K562 (cell line): ENCODE measurements at regions not wholly inside any gene's neighbourhood (a gene's known extent, or its start where the extent isn't known, plus 50 kb on each side); places are given as distances from the start of the nearest gene placed in this dataset.

ENCODE experiments used
- ATAC-seq: fragments of 200-7000 bp; cut with Tn5 transposase; 3 replicates; pipeline ENCODE4 v1.9.1; 2020; ENCODE audit warnings: moderate library complexity
- BruUV-seq: library from RNA; stranded (reverse); fragments of 400-500 nt; replicated peaks from 2 replicates; lab custom pipeline; 2021; lab: Mats Ljungman, UMichigan
- CTCF ChIA-PET: fragments of 300-600 bp; formaldehyde crosslinking; extraction: SDS; loops from one replicate; lab custom pipeline; 2021; ENCODE audit warnings: low intra/inter-chr PET ratio; lab: Yijun Ruan, JAX
- POLR2A ChIA-PET: fragments of 300-600, 350-650 bp; sonication (Branson Sonifier 250); formaldehyde crosslinking; extraction: SDS; loops from one replicate; lab custom pipeline; 2021; ENCODE audit warnings: antibody characterized with exemption, inconsistent platforms; lab: Yijun Ruan, JAX
- DNase-seq, 4 experiments: peaks; one replicate each; pipeline versions ENCODE4 v3.0.0 to v3.0.0-alpha.2; 2011 to 2018; ENCODE audit warnings: low spot score in 3 of 4, mixed read lengths in 3 of 4; ENCODE audit errors: extremely low read depth in 1 of 4
- FAIRE-seq: peaks from 2 replicates; lab custom pipeline; 2011; peaks lifted over from hg19 to GRCh38; lab: Jason Lieb, UNC
- H2AFZ ChIP-seq: 2 replicates; pipeline ENCODE4 v1.6.0; 2011; ENCODE audit warnings: low read depth, low read length, control low read depth, inconsistent platforms
- H3K27ac ChIP-seq: fragments of 200-600 bp; 3 replicates; pipeline ENCODE4 v1.8.0; 2011; ENCODE audit warnings: low read depth, mild to moderate bottlenecking, control low read depth, inconsistent platforms, low read length, moderate library complexity, mixed read lengths; ENCODE audit errors: extremely low read depth
- H3K27me3 ChIP-seq, 2 experiments: fragments of 300-600 bp in 1 of 2; 2 replicates in 1 of 2; 3 replicates in 1 of 2; pipeline versions ENCODE4 v1.6.0 to v1.8.0; 2011; ENCODE audit warnings: inconsistent platforms in 2 of 2, low read length in 2 of 2, mild to moderate bottlenecking in 1 of 2, mixed read lengths in 1 of 2, moderate library complexity in 1 of 2; ENCODE audit not compliant: control insufficient read depth in 2 of 2, insufficient read depth in 2 of 2
- H3K36me3 ChIP-seq: fragments of 300-600 bp; 3 replicates; pipeline ENCODE4 v1.8.0; 2011; ENCODE audit warnings: mild to moderate bottlenecking, low read length, inconsistent platforms; ENCODE audit not compliant: control insufficient read depth, insufficient read depth
- H3K4me1 ChIP-seq, 2 experiments: fragments of 200-600 bp in 1 of 2; replicated peaks in 1 of 2; 2 replicates in 1 of 2; 3 replicates in 1 of 2; pipeline versions ENCODE4 v1.5.1 to v1.8.0; 2011; ENCODE audit warnings: inconsistent platforms in 2 of 2, low read length in 2 of 2, mild to moderate bottlenecking in 1 of 2, mixed read lengths in 1 of 2, moderate library complexity in 1 of 2; ENCODE audit not compliant: control insufficient read depth in 2 of 2, insufficient read depth in 2 of 2
- H3K4me2 ChIP-seq: 2 replicates; pipeline ENCODE4 v1.6.1; 2011; ENCODE audit warnings: low read length, control low read depth, inconsistent platforms, mixed read lengths; ENCODE audit not compliant: insufficient read depth
- H3K4me3 ChIP-seq: fragments of 200-600 bp; sonication (generic), shearing (Covaris generic); 2 replicates; pipeline ENCODE4 v1.5.1; 2016; ENCODE audit warnings: control low read depth, inconsistent platforms
- H3K79me2 ChIP-seq: fragments of 200-600 bp; 3 replicates; pipeline ENCODE4 v1.8.0; 2011; ENCODE audit warnings: low read length, inconsistent platforms; ENCODE audit not compliant: control insufficient read depth, insufficient read depth
- H3K9ac ChIP-seq, 2 experiments: 2 replicates each; pipeline versions ENCODE4 v1.6.0 to v1.6.1; 2011; ENCODE audit warnings: low read depth in 2 of 2, low read length in 2 of 2, control low read depth in 1 of 2, inconsistent platforms in 1 of 2, mild to moderate bottlenecking in 1 of 2, mixed read lengths in 1 of 2; ENCODE audit not compliant: insufficient read depth in 1 of 2
- H3K9me1 ChIP-seq: one replicate; pipeline ENCODE4 v1.6.0; 2011; ENCODE audit warnings: inconsistent platforms, mild to moderate bottlenecking, low read length, moderate library complexity; ENCODE audit not compliant: control insufficient read depth, insufficient read depth
- H3K9me3 ChIP-seq: replicated peaks from 2 replicates; pipeline ENCODE4 v1.5.1; 2011; ENCODE audit warnings: low read depth, low read length, inconsistent platforms; ENCODE audit not compliant: control insufficient read depth, insufficient read depth
- H4K20me1 ChIP-seq: replicated peaks from 2 replicates; pipeline ENCODE4 v1.6.1; 2011; ENCODE audit warnings: low read length, inconsistent platforms, mixed read lengths; ENCODE audit not compliant: control insufficient read depth, insufficient read depth
- DLX4 ChIP-seq: fragments of 250-450 bp; sonication (Bioruptor Pico); IDR thresholded peaks from 2 replicates; pipeline ENCODE4 v1.6.1; 2021; ENCODE audit warnings: mild to moderate bottlenecking
- ILF3 ChIP-seq: fragments of 450-650 bp; IDR thresholded peaks from 2 replicates; pipeline ENCODE4 v1.6.1; 2018; ENCODE audit warnings: antibody characterized with exemption, mild to moderate bottlenecking, moderate library complexity, borderline replicate concordance
- KDM2B ChIP-seq: fragments of 250-450 bp; sonication (Bioruptor Pico); IDR thresholded peaks from 2 replicates; pipeline ENCODE4 v1.8.0; 2021; ENCODE audit warnings: mild to moderate bottlenecking, moderate library complexity
- KDM4B ChIP-seq, 2 experiments: fragments of 450-650 bp in 1 of 2; sonication (generic) in 1 of 2; IDR thresholded peaks; 2 replicates each; pipeline ENCODE4 v1.6.1; 2016 to 2017; ENCODE audit warnings: borderline replicate concordance in 2 of 2, antibody characterized with exemption in 1 of 2, low read depth in 1 of 2, mild to moderate bottlenecking in 1 of 2
- NR2C1 ChIP-seq, 2 experiments: fragments of 450-650 bp; IDR thresholded peaks; 2 replicates each; pipeline ENCODE4 v1.6.1; 2017; ENCODE audit warnings: mild to moderate bottlenecking in 2 of 2, antibody characterized with exemption in 1 of 2, inconsistent platforms in 1 of 2, missing compliant biosample characterization in 1 of 2, missing genetic modification characterization in 1 of 2
- PTTG1 ChIP-seq: fragments of 450-650 bp; IDR thresholded peaks from 2 replicates; pipeline ENCODE4 v1.6.1; 2016; ENCODE audit warnings: low read depth, mild to moderate bottlenecking, missing genetic modification characterization, missing compliant biosample characterization
- RBM17 ChIP-seq: fragments of 200-400 bp; formaldehyde crosslinking; IDR thresholded peaks from 2 replicates; pipeline ENCODE4 v1.6.1; 2017; ENCODE audit warnings: low read depth, mild to moderate bottlenecking, low read length, borderline replicate concordance
- ZBTB34 ChIP-seq: fragments of 250-450 bp; sonication (Bioruptor Pico); IDR thresholded peaks from 2 replicates; pipeline ENCODE4 v1.8.0; 2021; ENCODE audit warnings: mild to moderate bottlenecking, moderate library complexity
- ZFP36 ChIP-seq: fragments of 150-350 bp; IDR thresholded peaks from 2 replicates; pipeline ENCODE4 v1.6.1; 2018; ENCODE audit warnings: low read length, low read depth; ENCODE audit not compliant: partially characterized antibody
- ZNF165 ChIP-seq: fragments of 250-450 bp; sonication (Bioruptor Pico); IDR thresholded peaks from 2 replicates; pipeline ENCODE4 v1.4.0; 2020; ENCODE audit warnings: borderline replicate concordance
- ZNF263 ChIP-seq: sonication (generic); formaldehyde crosslinking; IDR thresholded peaks from 2 replicates; pipeline ENCODE4 v1.8.0; 2022; ENCODE audit warnings: mild to moderate bottlenecking, missing genetic modification reagents, borderline replicate concordance
- ZNF384 ChIP-seq: IDR thresholded peaks from 2 replicates; pipeline ENCODE4 v1.6.1; 2012; ENCODE audit warnings: low read depth, low read length, improper control_type of control experiment
- ZNF57 ChIP-seq: fragments of 450-650 bp; formaldehyde crosslinking; IDR thresholded peaks from 2 replicates; pipeline ENCODE4 v1.4.0; 2020; ENCODE audit warnings: mild to moderate bottlenecking, moderate library complexity
- ZNF75A ChIP-seq: fragments of 450-650 bp; formaldehyde crosslinking; IDR thresholded peaks from 2 replicates; pipeline ENCODE4 v1.4.0; 2020; ENCODE audit warnings: mild to moderate bottlenecking
- WGBS: fragments of 100-300 bp; shearing (Covaris generic); methylation state at CpG from one replicate; pipeline ENCODE4 v1.1.6; 2016; ENCODE audit warnings: low coverage, mixed read lengths; ENCODE audit not compliant: insufficient coverage; ENCODE audit errors: missing lambda C conversion rate; 5-methylcytosine and 5-hydroxymethylcytosine counted together
- in situ Hi-C: fragments of 300-500 bp; cut with MboI; formaldehyde crosslinking; loops from 4 replicates; pipeline ENCODE4 v1.15.0; 2018; ENCODE audit warnings: inconsistent platforms, mixed read lengths
- intact Hi-C: fragments of 100-400 bp; cut with micrococcal nuclease; formaldehyde crosslinking; loops from 2 replicates; pipeline ENCODE4 v1.14.2; 2022

- ATAC-seq = no peak
- Histone ChIP-seq H3K27ac (no peak overlapping the region), H3K4me2 (no peak overlapping the region), H3K9ac (no peak overlapping the region), H2AFZ (no peak overlapping the region), H3K36me3 (no peaks in the 10 kb centered on the region), H3K4me1 (no peaks in the 10 kb centered on the region), H3K9me1 (no peaks in the 10 kb centered on the region)
- FAIRE-seq = no peak
- in situ Hi-C loops = no loop called here
- CTCF ChIA-PET = no interaction called here
- no peak for TF ChIP-seq DLX4 (CRISPR knock-in tag)
- no peak for TF ChIP-seq KDM4B (IDR thresholded peaks at IDR 0.05; ENCODE audit: borderline replicate concordance in 2 of 2, low read depth in 1 of 2)
- TF ChIP-seq ZNF57 (CRISPR knock-in tag) = no peak
- TF ChIP-seq, all 486 proteins: peak for 0
- DNase-seq = no peak
- Histone ChIP-seq H3K79me2 (no peaks in the 10 kb centered on the region), H3K4me3 (no peak overlapping the region), H3K27me3 (no peaks in the 10 kb centered on the region), H4K20me1 (no peaks in the 10 kb centered on the region), H3K9me3 (no peaks in the 10 kb centered on the region)
- POLR2A ChIA-PET = interaction anchor here (0.6 kb wide), 1 partner anchor 15 kb away, joined by 3 read pairs; no protein-coding TSS in a partner anchor
- BruUV-seq = no TSS peak
- intact Hi-C loops = no loop called here
- 0% methylated on average over 3 of the region's 3 CpGs for WGBS
Observed at GRCh38 chr20:60690771-60691170, 561.3 kb upstream of the CDH4 start.

GRCh38 chr20:60691966-60692615 is 560.0 kb upstream of the CDH4 start:
- Histone ChIP-seq H2AFZ (no peak overlapping the region), H3K79me2 (no peaks in the 10 kb centered on the region), H3K4me1 (no peaks in the 10 kb centered on the region), H3K27me3 (no peaks in the 10 kb centered on the region), H3K4me2 (no peak overlapping the region), H4K20me1 (no peaks in the 10 kb centered on the region), H3K9ac (no peak overlapping the region), H3K36me3 (no peaks in the 10 kb centered on the region), H3K27ac (no peak overlapping the region), H3K9me3 (no peaks in the 10 kb centered on the region), H3K4me3 (no peak overlapping the region), H3K9me1 (no peaks in the 10 kb centered on the region)
- 0% methylated on average over 4 of the region's 4 CpGs for WGBS
- FAIRE-seq (no peak), DNase-seq (no peak), ATAC-seq (no peak)
- BruUV-seq = no TSS peak
- CTCF ChIA-PET = no interaction called here
- in situ Hi-C loops (no loop called here), intact Hi-C loops (no loop called here)
- POLR2A ChIA-PET = no interaction called here
- TF ChIP-seq RBM17 (no peak), ZNF165 (CRISPR knock-in tag) (no peak), KDM2B (CRISPR knock-in tag) (no peak), ZBTB34 (CRISPR knock-in tag) (no peak), NR2C1 (IDR thresholded peaks at IDR 0.05) (no peak), NR2C1 (tag; IDR thresholded peaks at IDR 0.05) (no peak), ZNF75A (no peak), ZNF384 (no peak), ZFP36 (no peak), ILF3 (no peak), PTTG1 (no peak), ZNF263 (CRISPR knock-in tag) (no peak)
